G401 (cell line): ENCODE measurements at regions not wholly inside any gene's neighbourhood (a gene's known extent, or its start where the extent isn't known, plus 50 kb on each side); places are given as distances from the start of the nearest gene placed in this dataset.

Experiments used
- DNase-seq: peaks from one replicate; pipeline ENCODE4 v3.0.0-alpha.2; 2015; ENCODE audit warnings: low spot score
- in situ Hi-C: cut with HindIII; loops from 2 replicates; pipeline ENCODE4 v1.10.0; 2016; ENCODE audit warnings: low sequenced_read_pairs, mixed read lengths

GRCh38 chr5:133662578-133662977, 50.2 kb upstream of the FSTL4 start:
- in situ Hi-C loops = no loop called here
- no peak for DNase-seq
